ENCODE measurements at regions not wholly inside any gene's neighbourhood (a gene's known extent, or its start where the extent isn't known, plus 50 kb on each side); places are given as distances from the start of the nearest gene placed in this dataset.

- H3K4me3 ChIP-seq (replicated peaks; ENCODE audit: low read depth, low read length): no peak overlapping the region
- no peak for TF ChIP-seq CTCF (IDR thresholded peaks at IDR 0.05; ENCODE audit: low read depth, low read length, missing control alignments)
- DNase-seq (ENCODE audit: extremely low read depth, low read depth): peak; percentile 70
Observed at GRCh38 chr12:58067610-58068387, 126.4 kb downstream of the ATP23 start.

GRCh38 chr12:58068706-58069105, 127.3 kb downstream of the ATP23 start:
- TF ChIP-seq CTCF (IDR thresholded peaks at IDR 0.05; ENCODE audit: low read depth, low read length, missing control alignments): no peak

GRCh38 chr12:58069268-58069963, 128.0 kb downstream of the ATP23 start:
- H3K4me3 ChIP-seq (replicated peaks; ENCODE audit: low read depth, low read length): no peak overlapping the region
- DNase-seq (ENCODE audit: extremely low read depth, low read depth): no peak
- TF ChIP-seq CTCF (IDR thresholded peaks at IDR 0.05; ENCODE audit: low read depth, low read length, missing control alignments): no peak

More at GRCh38 chr12:58068706-58069105, 127.3 kb downstream of the ATP23 start:
- no peak for DNase-seq (ENCODE audit: extremely low read depth, low read depth)
- no peak overlapping the region for H3K4me3 ChIP-seq (replicated peaks; ENCODE audit: low read depth, low read length)

- H3K4me3 ChIP-seq (replicated peaks; ENCODE audit: low read depth, low read length): no peak overlapping the region
- DNase-seq (ENCODE audit: extremely low read depth, low read depth): no peak
- no peak for TF ChIP-seq CTCF (IDR thresholded peaks at IDR 0.05; ENCODE audit: low read depth, low read length, missing control alignments)
Observed at GRCh38 chr12:58071994-58072393, 130.6 kb downstream of the ATP23 start.

GRCh38 chr12:58074259-58074658, 132.9 kb downstream of the ATP23 start:
- DNase-seq (ENCODE audit: extremely low read depth, low read depth): no peak
- H3K4me3 ChIP-seq (replicated peaks; ENCODE audit: low read depth, low read length): no peak overlapping the region
- no peak for TF ChIP-seq CTCF (IDR thresholded peaks at IDR 0.05; ENCODE audit: low read depth, low read length, missing control alignments)

- TF ChIP-seq CTCF (IDR thresholded peaks at IDR 0.05; ENCODE audit: low read depth, low read length, missing control alignments): no peak
- no peak for DNase-seq (ENCODE audit: extremely low read depth, low read depth)
- H3K4me3 ChIP-seq (replicated peaks; ENCODE audit: low read depth, low read length): no peak overlapping the region
Observed at GRCh38 chr12:58079806-58080205, 138.4 kb downstream of the ATP23 start.

All from HFF-Myc (cell line).